ENCODE measurements at regions not wholly inside any gene's neighbourhood (a gene's known extent, or its start where the extent isn't known, plus 50 kb on each side); places are given as distances from the start of the nearest gene placed in this dataset.
A peak's percentile ranks its signal among the peaks of the same experiment; 100 is the strongest.
"Not testable (repeated sequence)": the region's sequence is repeated elsewhere in the genome, so short reads cannot be mapped to it uniquely, and the experiment has no call there.

GRCh38 chr10:32190890-32191491, 134.8 kb upstream of the KIF5B start:
- intact Hi-C loops (cut with DNase I), result loop anchor here in 1 of 4 donors (5.0 kb wide), 1 partner anchor 176 kb away; no protein-coding TSS in a partner anchor
- H3K36me3 ChIP-seq, result no peaks in the 10 kb centered on the region
- TF ChIP-seq POLR2A (IDR thresholded peaks at IDR 0.05) (no peak), CTCF (IDR thresholded peaks at IDR 0.05) (peak; percentile 35 to 60 (median 40))
- H3K27ac ChIP-seq, result no peak overlapping the region
- H3K4me3 ChIP-seq, result no peak overlapping the region
- H3K9me3 ChIP-seq, result no peaks in the 10 kb centered on the region
- DNase-seq, result no peak
- no peaks in the 10 kb centered on the region for H3K27me3 ChIP-seq
- no peaks in the 10 kb centered on the region for H3K4me1 ChIP-seq (ENCODE audit: insufficient read depth)

GRCh38 chr10:32189400-32190084, 133.3 kb upstream of the KIF5B start:
- WGBS, 3 donors, result 94 to 95% (median 94%) methylated on average over 5 of the region's 5 CpGs
- H3K27me3 ChIP-seq, result no peaks in the 10 kb centered on the region
- DNase-seq, result no peak
- H3K27ac ChIP-seq, result no peak overlapping the region
- intact Hi-C loops (cut with DNase I), result loop anchor here in 2 of 4 donors (5.0 to 10.0 kb wide), 2 partner anchors 175 to 178 kb away; no protein-coding TSS in a partner anchor
- H3K9me3 ChIP-seq, result no peaks in the 10 kb centered on the region
- TF ChIP-seq CTCF (IDR thresholded peaks at IDR 0.05) (no peak), EP300 (IDR thresholded peaks at IDR 0.05) (no peak), POLR2A (IDR thresholded peaks at IDR 0.05) (no peak)
- H3K4me1 ChIP-seq (ENCODE audit: insufficient read depth), result no peaks in the 10 kb centered on the region
- H3K36me3 ChIP-seq, result no peaks in the 10 kb centered on the region
- H3K4me3 ChIP-seq, result no peak overlapping the region

GRCh38 chr10:32188601-32189000, 132.4 kb upstream of the KIF5B start:
- not testable (repeated sequence) for H3K9me3 ChIP-seq; H3K4me1 ChIP-seq (ENCODE audit: insufficient read depth); H3K27me3 ChIP-seq; DNase-seq; H3K4me3 ChIP-seq; H3K36me3 ChIP-seq; H3K27ac ChIP-seq
- WGBS, 3 donors, result 96 to 98% (median 98%) methylated on average over 15 of the region's 15 CpGs
- intact Hi-C loops (cut with DNase I), result loop anchor here in 1 of 4 donors (10.0 kb wide), 1 partner anchor 176 kb away; no protein-coding TSS in a partner anchor

GRCh38 chr10:32187686-32188085, 131.5 kb upstream of the KIF5B start:
- H3K36me3 ChIP-seq, result no peaks in the 10 kb centered on the region

GRCh38 chr10:32183652-32184051, 127.4 kb upstream of the KIF5B start:
- H3K27ac ChIP-seq; H3K9me3 ChIP-seq; H3K4me3 ChIP-seq; H3K4me1 ChIP-seq (ENCODE audit: insufficient read depth); DNase-seq; H3K36me3 ChIP-seq; H3K27me3 ChIP-seq: not testable (repeated sequence)
- intact Hi-C loops (cut with DNase I), result loop anchor here in 1 of 4 donors (10.0 kb wide), 1 partner anchor 181 kb away; no protein-coding TSS in a partner anchor
- 77 to 89% (median 82%) methylated on average over 5 of the region's 5 CpGs for WGBS, 3 donors

More at GRCh38 chr10:32187686-32188085, 131.5 kb upstream of the KIF5B start:
- intact Hi-C loops (cut with DNase I), result loop anchor here in 1 of 4 donors (10.0 kb wide), 1 partner anchor 177 kb away; no protein-coding TSS in a partner anchor
- Histone ChIP-seq H3K27ac (no peak overlapping the region), H3K9me3 (no peaks in the 10 kb centered on the region), H3K27me3 (no peaks in the 10 kb centered on the region), H3K4me1 (ENCODE audit: insufficient read depth) (no peaks in the 10 kb centered on the region), H3K4me3 (no peak overlapping the region)
- DNase-seq, result no peak
- 82 to 88% (median 87%) methylated on average over 6 of the region's 6 CpGs for WGBS, 3 donors
- no peak for TF ChIP-seq EP300 (IDR thresholded peaks at IDR 0.05)
- no peak for TF ChIP-seq CTCF (IDR thresholded peaks at IDR 0.05)
- TF ChIP-seq POLR2A (IDR thresholded peaks at IDR 0.05), result no peak

All from ovary (tissue), 7 donors.